NOMO-1 treated with dmso at 0.1 percent for 144 hours (cell line): ENCODE measurements at regions not wholly inside any gene's neighbourhood (a gene's known extent, or its start where the extent isn't known, plus 50 kb on each side); places are given as distances from the start of the nearest gene placed in this dataset.
A peak's percentile ranks its signal among the peaks of the same experiment; 100 is the strongest.
"Not testable (repeated sequence)": the region's sequence is repeated elsewhere in the genome, so short reads cannot be mapped to it uniquely, and the experiment has no call there.

ENCODE experiments used
- DNase-seq: peaks from one replicate; lab custom pipeline; 2025; ENCODE audit not compliant: unreplicated experiment; lab: John Stamatoyannopoulos, UW

- DNase-seq: no peak
These were observed 158.4 kb upstream of the SRD5A2 start for GRCh38 chr2:31739161-31739560.

- DNase-seq: no peak
These were observed 156.1 kb upstream of the SRD5A2 start for GRCh38 chr2:31736695-31737454.

GRCh38 chr2:31735716-31736115 is 155.0 kb upstream of the SRD5A2 start:
- peak; percentile 25 for DNase-seq

DNA sequence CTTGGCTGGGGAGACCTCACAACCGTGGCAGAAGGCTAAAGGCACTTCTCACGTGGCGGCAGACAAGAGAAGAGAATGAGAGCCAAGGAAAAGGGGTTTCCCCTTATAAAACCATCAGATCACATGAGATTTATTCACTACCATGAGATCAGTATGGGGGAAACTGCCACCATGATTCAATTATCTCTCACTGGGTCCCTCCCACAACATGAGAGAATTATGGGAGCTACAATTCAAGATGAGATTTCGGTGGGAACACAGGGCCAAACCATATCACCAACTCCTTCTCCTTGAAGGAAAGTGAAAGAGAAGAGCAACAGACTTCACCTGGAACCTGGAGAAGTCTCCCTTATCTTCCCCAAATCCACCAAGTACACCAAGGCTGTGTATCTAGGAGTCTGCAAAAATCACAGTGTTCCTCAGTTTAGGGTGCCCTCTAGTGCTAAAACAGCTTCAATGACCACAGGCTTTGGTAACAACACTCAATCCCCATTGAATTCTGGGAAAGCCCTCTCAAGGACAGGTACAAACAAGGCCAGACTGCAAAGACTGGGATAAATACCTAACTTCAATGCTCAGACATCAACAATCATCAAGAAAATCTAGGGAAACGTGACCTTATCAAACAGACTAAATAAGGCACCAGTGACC is 148.8 kb upstream of the SRD5A2 start:
- DNase-seq: no peak

- no peak for DNase-seq
These were observed 148.3 kb upstream of the SRD5A2 start for GRCh38 chr2:31729065-31729439.

- DNase-seq: no peak
These were observed 147.8 kb upstream of the SRD5A2 start for GRCh38 chr2:31728406-31729064.

DNA sequence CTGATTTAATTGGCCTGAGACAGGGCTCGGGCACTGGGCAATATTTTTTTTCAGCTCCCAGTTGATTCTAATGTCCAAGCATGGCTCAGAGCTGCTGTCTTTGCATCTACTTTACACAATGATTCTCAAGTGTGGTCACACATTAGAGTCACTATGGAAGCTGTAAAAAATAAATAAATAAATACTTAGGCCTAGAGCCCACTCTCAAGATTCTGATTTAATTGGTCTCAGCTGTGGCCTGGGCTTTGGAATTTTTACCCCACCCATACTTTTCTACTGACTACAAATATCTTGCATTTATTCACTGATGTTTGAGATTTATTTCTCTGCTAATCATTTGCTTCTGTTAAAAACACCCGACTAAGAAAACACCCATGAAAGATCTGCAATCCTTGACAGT is 145.7 kb upstream of the SRD5A2 start:
- DNase-seq: no peak

GRCh38 chr2:31725444-31725843 is 144.7 kb upstream of the SRD5A2 start:
- no peak for DNase-seq

DNA sequence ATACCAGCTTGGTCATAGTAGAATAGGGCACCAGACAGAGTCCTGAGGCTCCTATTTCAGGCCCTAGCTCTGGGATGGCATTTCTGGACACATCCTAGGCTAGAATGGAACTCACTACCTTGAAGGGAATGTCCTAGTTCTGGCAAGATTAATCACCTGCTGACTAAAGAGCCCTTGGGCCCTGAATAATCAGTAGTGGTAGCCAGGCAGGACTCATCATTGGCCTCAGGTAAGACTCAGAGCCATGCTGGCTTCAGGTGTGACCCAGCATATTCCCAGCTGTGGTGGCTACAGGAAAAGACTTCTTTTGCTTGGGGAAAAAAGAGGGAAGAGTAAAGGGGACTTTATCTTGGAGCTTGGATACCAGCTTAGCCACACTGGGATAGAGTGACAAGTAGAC is 131.0 kb upstream of the SRD5A2 start:
- no peak for DNase-seq

DNA sequence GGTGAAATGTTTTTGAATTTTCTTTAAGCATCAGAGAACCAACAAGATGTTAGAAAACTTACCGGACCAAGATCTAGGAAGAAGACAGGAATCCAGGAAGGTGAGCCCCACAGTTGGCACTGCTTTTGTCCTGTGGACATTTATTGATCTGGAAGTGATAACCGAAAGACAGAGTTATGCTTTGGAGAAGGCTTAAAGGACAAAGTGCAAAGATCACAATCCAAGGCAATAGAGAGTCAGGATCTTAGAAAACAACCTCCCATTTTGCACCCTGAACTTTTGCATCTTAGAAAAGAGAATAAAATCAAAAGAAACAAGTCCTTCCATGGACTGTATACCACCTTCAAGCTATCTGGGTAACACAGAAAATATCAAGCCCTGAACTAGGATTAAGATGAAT is 129.4 kb upstream of the SRD5A2 start:
- DNase-seq: no peak

DNA sequence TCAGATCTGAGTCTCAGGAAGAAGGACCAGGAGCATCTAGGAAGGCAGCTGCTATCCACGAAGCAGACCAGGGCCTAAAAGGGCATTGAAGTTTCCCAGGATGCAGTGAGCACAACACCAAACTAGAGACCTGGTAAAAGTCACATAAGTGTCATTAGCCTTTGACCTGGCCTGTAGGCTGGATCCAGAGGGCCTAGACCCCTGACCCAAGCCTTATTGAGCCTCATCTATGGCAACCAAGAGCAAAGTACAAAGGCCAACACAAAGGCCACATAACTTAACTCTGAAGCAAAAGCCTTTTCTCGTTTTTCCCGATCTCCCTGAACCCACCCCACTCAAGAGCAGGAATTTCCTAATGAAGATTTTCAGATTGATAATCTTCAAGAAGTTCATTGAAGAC is 127.3 kb upstream of the SRD5A2 start:
- DNase-seq: no peak

GRCh38 chr2:31704561-31705212 is 123.9 kb upstream of the SRD5A2 start:
- DNase-seq: no peak

DNA sequence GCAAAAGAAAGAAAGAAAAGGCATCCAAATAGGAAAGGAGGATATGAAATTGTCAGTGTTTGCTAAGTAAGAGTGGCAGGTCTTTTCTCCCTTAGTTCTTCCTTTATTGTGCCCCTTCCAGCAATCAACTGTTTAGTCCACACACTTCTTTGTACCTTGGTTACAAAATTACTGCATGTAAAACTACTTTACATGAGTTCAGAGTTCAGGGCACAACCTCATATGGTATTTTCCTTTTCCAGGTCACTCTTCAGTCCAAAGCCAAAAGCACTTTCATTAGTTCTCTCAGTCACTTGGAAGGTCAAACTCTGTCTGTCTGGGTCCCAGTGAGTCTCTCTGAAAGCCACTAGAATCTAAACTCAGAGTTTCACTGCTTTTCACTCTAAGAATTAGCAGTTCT is 122.5 kb upstream of the SRD5A2 start:
- no peak for DNase-seq

DNA sequence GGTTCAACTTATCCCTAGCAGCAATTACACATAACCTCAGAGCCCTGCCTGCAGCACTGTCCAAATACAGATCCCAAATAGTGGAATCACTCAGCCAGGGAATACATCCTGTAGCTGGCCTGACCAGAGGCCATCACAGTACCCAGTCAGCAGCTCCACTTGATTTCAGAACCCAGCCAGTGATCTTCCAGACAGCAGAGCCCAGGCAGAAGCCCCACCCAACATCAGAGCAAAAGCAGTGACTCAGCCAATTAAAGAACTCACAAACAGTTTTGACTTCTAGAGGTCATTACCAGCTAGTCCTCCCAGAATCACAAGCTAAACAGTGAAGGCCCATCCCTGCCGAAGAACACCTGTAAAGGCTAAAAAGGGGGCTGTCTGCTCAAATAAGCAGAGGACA is 118.0 kb upstream of the SRD5A2 start:
- DNase-seq: no peak

- DNase-seq: no peak
These were observed 115.3 kb upstream of the SRD5A2 start for GRCh38 chr2:31696068-31696467.

DNA sequence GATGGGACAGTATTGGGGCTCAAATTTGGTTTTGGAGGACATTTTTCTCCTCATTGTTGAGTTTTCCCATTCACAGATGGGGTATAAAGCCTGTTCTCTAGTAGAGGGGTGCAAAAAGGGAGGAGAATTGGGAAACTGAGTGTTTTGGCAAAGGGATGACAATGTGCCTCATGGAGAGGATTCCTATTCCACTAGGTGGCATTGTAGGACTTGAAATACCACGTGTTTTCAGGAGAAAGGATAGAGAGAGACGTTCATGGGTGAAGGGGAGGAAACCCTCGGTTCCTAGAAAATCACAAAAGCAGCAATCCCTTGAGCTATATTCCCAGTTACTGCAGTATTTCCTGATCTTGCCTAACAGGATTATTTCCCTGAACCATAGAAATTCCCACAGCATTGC is 113.7 kb upstream of the SRD5A2 start:
- no peak for DNase-seq

DNA sequence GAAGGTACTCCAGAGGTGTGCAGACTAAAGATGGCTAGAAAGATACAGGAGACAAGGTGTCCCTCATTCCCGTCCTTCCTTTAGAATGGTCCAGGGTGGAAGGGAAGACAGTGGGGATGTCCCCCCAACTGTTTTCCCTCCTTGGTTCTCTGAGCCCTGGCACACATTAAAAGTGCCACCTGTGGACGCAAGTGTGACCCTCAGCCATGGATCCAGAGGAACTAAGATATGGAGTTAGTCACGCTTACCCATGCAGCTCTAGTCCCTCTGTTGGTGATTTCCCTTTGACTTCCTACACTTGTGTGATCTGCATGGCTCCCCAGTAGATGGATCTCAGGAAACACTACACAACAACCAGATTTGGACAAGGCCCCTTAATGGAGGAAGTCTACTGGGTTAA is 113.1 kb upstream of the SRD5A2 start:
- no peak for DNase-seq

GRCh38 chr2:31688282-31688681 is 107.5 kb upstream of the SRD5A2 start:
- no peak for DNase-seq

DNA sequence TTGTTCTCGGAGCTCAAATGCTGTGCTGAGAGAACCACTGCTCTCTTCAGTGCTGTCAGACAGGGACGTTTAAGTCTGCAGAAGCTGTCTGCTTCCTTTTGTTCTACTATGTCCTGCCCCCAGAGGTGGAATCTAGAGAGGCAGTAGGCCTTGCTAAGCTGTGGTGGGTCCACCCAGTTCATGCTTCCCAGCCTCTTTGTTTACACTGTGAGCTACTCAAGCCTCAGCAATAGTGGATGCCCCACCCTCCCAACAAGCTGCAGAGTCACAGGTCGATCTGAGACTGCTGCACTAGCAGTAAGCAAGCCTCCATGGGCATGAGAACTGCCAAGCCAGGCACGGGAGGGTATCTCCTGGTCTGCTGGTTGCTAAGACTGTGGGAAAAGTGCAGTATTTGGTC is 102.8 kb upstream of the SRD5A2 start:
- not testable (repeated sequence) for DNase-seq

DNA sequence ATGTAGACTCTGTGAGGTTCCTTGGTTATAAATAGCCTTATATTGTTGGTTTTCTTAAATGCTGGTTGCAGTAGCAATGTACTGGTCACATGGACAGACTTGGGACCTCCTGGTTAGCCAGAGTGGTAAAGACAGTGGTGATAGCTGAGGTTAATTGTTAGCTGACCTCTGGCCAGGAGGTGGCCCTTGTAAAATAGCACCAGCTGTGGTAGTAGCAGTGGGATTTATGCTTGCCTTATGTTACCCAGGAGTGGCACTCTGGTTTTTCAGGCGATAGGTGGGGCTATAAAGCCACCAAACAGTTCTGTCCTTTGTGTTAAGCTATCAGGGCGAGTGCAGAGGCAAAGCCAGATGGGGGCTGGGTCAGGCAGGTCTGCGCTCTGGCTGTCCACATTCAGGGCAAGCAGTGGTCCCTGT is 94.8 kb upstream of the SRD5A2 start:
- DNase-seq: no peak

GRCh38 chr2:31674446-31674845 is 93.7 kb upstream of the SRD5A2 start:
- no peak for DNase-seq

- no peak for DNase-seq
These were observed 86.1 kb upstream of the SRD5A2 start for GRCh38 chr2:31666878-31667277.
